ENCODE measurements at regions not wholly inside any gene's neighbourhood (a gene's known extent, or its start where the extent isn't known, plus 50 kb on each side); places are given as distances from the start of the nearest gene placed in this dataset.

GRCh38 chr16:85166699-85167588, 54.7 kb upstream of the CIBAR2 start (continued):
- TF ChIP-seq, protein P1, sequence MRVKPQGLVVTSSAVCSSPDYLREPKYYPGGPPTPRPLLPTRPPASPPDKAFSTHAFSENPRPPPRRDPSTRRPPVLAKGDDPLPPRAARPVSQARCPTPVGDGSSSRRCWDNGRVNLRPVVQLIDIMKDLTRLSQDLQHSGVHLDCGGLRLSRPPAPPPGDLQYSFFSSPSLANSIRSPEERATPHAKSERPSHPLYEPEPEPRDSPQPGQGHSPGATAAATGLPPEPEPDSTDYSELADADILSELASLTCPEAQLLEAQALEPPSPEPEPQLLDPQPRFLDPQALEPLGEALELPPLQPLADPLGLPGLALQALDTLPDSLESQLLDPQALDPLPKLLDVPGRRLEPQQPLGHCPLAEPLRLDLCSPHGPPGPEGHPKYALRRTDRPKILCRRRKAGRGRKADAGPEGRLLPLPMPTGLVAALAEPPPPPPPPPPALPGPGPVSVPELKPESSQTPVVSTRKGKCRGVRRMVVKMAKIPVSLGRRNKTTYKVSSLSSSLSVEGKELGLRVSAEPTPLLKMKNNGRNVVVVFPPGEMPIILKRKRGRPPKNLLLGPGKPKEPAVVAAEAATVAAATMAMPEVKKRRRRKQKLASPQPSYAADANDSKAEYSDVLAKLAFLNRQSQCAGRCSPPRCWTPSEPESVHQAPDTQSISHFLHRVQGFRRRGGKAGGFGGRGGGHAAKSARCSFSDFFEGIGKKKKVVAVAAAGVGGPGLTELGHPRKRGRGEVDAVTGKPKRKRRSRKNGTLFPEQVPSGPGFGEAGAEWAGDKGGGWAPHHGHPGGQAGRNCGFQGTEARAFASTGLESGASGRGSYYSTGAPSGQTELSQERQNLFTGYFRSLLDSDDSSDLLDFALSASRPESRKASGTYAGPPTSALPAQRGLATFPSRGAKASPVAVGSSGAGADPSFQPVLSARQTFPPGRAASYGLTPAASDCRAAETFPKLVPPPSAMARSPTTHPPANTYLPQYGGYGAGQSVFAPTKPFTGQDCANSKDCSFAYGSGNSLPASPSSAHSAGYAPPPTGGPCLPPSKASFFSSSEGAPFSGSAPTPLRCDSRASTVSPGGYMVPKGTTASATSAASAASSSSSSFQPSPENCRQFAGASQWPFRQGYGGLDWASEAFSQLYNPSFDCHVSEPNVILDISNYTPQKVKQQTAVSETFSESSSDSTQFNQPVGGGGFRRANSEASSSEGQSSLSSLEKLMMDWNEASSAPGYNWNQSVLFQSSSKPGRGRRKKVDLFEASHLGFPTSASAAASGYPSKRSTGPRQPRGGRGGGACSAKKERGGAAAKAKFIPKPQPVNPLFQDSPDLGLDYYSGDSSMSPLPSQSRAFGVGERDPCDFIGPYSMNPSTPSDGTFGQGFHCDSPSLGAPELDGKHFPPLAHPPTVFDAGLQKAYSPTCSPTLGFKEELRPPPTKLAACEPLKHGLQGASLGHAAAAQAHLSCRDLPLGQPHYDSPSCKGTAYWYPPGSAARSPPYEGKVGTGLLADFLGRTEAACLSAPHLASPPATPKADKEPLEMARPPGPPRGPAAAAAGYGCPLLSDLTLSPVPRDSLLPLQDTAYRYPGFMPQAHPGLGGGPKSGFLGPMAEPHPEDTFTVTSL (CRISPR knock-in tag; IDR thresholded peaks at IDR 0.05; ENCODE audit: borderline replicate concordance) = 0 out of 2 replicates have a peak, but pooled peaks have one; percentile 31
- TF ChIP-seq ZNF709 (CRISPR knock-in tag; IDR thresholded peaks at IDR 0.05) = peak; percentile 60; the same call in 1 of the 2 replicates
- no peak for TF ChIP-seq SPEN (CRISPR knock-in tag; IDR thresholded peaks at IDR 0.05; ENCODE audit: low read depth)
- no peak for TF ChIP-seq SP140L (CRISPR knock-in tag; IDR thresholded peaks at IDR 0.05; ENCODE audit: borderline replicate concordance)
- no peak for TF ChIP-seq RFXANK (CRISPR knock-in tag; IDR thresholded peaks at IDR 0.05)
- TF ChIP-seq XRCC5 (optimal IDR thresholded peaks at IDR 0.05; ENCODE audit: low read length) = peak; percentile 12
- peak; percentile 24; the same call in 1 of the 2 replicates for TF ChIP-seq PITX1 (CRISPR knock-in tag; IDR thresholded peaks at IDR 0.05)
- TF ChIP-seq, protein P2, sequence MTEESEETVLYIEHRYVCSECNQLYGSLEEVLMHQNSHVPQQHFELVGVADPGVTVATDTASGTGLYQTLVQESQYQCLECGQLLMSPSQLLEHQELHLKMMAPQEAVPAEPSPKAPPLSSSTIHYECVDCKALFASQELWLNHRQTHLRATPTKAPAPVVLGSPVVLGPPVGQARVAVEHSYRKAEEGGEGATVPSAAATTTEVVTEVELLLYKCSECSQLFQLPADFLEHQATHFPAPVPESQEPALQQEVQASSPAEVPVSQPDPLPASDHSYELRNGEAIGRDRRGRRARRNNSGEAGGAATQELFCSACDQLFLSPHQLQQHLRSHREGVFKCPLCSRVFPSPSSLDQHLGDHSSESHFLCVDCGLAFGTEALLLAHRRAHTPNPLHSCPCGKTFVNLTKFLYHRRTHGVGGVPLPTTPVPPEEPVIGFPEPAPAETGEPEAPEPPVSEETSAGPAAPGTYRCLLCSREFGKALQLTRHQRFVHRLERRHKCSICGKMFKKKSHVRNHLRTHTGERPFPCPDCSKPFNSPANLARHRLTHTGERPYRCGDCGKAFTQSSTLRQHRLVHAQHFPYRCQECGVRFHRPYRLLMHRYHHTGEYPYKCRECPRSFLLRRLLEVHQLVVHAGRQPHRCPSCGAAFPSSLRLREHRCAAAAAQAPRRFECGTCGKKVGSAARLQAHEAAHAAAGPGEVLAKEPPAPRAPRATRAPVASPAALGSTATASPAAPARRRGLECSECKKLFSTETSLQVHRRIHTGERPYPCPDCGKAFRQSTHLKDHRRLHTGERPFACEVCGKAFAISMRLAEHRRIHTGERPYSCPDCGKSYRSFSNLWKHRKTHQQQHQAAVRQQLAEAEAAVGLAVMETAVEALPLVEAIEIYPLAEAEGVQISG (CRISPR knock-in tag; IDR thresholded peaks at IDR 0.05) = peak; percentile 79; the same call in 1 of the 2 replicates
- 0 out of 2 replicates have a peak, but pooled peaks have one; percentile 13 for TF ChIP-seq AKAP8 (CRISPR knock-in tag; IDR thresholded peaks at IDR 0.05)
- TF ChIP-seq TEAD2 (CRISPR knock-in tag; IDR thresholded peaks at IDR 0.05) = no peak
- TF ChIP-seq, protein P3, sequence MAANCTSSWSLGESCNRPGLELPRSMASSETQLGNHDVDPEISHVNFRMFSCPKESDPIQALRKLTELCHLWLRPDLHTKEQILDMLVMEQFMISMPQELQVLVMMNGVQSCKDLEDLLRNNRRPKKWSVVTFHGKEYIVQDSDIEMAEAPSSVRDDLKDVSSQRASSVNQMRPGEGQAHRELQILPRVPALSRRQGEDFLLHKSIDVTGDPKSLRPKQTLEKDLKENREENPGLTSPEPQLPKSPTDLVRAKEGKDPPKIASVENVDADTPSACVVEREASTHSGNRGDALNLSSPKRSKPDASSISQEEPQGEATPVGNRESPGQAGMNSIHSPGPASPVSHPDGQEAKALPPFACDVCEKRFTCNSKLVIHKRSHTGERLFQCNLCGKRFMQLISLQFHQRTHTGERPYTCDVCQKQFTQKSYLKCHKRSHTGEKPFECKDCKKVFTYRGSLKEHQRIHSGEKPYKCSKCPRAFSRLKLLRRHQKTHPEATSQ (CRISPR knock-in tag; IDR thresholded peaks at IDR 0.05; ENCODE audit: borderline replicate concordance) = peak; percentile 65; the same call in 1 of the 2 replicates
- TF ChIP-seq HNF4G (IDR thresholded peaks at IDR 0.05; ENCODE audit: borderline replicate concordance, low read depth, low read length) = peak; percentile 93
- no peak for TF ChIP-seq HNF4G (CRISPR knock-in tag; IDR thresholded peaks at IDR 0.05; ENCODE audit: borderline replicate concordance, low read depth)
- TF ChIP-seq MAX (IDR thresholded peaks at IDR 0.05) = peak; percentile 65; the same call in 1 of the 2 replicates
- peak; percentile 85; the same call in 1 of the 2 replicates for TF ChIP-seq BRF2 (CRISPR knock-in tag; IDR thresholded peaks at IDR 0.05)
- TF ChIP-seq ZNF180 (CRISPR knock-in tag; IDR thresholded peaks at IDR 0.05; ENCODE audit: borderline replicate concordance, low read depth) = no peak
- no peak for TF ChIP-seq SRSF4 (IDR thresholded peaks at IDR 0.05; ENCODE audit: low read depth, low read length, poor library complexity, severe bottlenecking)
